SIG-M5 treated with dmso at 0.1 percent for 504 hours (cell line): ENCODE measurements at regions not wholly inside any gene's neighbourhood (a gene's known extent, or its start where the extent isn't known, plus 50 kb on each side); places are given as distances from the start of the nearest gene placed in this dataset.
"Not testable (repeated sequence)": the region's sequence is repeated elsewhere in the genome, so short reads cannot be mapped to it uniquely, and the experiment has no call there.

Experiments used
- DNase-seq: peaks from one replicate; lab custom pipeline; 2025; ENCODE audit not compliant: unreplicated experiment; lab: John Stamatoyannopoulos, UW

GRCh38 chr21:19034560-19034959 is 631.0 kb upstream of the TMPRSS15 start:
- DNase-seq: no peak

GRCh38 chr21:19045876-19046275 is 642.3 kb upstream of the TMPRSS15 start:
- DNase-seq: no peak

DNA sequence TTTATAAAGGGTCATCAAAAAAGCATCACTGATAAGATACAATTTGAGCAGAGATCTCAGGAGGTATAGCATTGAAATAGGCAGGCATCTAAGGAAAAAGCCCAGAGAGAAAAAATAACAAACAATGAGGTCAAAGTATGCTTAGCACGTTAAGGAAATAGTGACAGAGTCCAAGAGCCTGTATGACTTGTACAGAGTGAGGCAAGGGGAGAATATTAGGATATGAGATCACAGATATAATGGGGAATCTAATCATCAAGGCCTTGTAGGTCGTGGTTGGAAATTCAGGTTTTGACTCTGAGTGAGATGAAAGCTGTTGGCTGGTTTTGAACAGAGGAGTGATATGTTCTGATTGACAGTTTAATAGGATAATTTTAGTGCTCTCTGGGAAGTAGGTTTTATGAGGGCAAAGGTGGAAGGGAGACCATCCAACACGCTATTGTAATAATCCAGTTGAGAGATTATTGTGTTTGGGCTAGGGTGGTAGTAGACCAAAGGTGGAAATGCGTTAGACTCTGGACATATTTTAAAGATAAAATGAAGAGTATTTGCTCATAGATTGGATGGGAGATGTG is 644.6 kb upstream of the TMPRSS15 start:
- no peak for DNase-seq

DNA sequence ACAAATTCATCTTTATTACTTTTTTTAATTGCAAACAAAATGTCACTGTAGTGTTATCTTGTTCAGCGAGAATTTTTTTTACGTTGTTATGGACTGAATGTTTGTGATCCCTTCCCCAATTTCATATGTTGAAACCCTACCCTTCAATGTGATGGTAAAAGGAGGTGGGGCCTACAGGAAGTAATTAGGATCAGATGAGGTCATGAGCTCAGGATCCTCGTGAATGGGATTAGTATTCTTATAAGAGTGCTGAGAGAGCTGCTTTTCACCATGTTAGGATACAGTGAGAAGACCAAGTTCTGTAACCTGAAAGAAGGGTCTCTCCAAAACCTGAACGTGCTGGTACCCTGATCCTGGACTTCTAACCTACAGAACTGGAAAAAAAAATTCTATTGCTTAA is 646.0 kb upstream of the TMPRSS15 start:
- DNase-seq: no peak

GRCh38 chr21:19065164-19065563 is 661.6 kb upstream of the TMPRSS15 start:
- DNase-seq: no peak

DNA sequence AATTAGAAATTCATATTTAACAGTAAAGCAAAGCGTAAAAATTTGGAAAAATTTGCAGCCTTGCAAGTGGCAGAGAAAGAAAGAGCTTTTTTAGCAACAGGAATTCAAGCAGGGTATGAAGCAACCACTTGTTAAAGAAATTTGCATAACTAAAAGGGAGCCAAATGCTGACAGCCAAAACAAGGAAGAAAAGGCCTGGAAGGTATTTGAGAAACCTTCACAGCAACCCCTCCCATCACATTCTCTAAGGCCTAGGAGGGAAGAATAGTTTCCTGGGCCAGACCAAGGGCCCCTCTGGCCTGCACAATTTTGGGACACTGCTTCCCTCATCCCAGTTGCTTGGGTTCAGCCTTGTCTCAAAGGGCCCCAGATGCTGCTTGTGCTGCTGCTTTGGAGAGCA is 672.4 kb upstream of the TMPRSS15 start:
- no peak for DNase-seq

DNA sequence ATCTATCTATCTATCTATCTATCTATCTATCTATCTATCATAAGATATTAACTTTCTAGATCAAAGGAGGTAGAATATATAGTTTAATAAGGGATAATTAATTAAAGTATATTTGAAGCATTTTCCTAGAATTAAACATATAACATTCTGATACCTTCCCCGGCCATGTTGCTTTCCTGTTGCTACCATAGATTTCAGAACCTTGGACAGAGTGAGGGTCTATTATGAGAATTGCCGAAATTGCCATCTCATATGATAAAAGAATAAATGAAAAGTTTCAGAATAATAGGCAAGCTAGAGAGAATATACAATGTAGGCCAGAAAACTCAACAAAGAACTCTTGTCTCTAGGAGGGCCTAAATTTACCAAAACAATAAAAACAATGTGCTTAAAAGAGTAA is 706.1 kb upstream of the TMPRSS15 start:
- no peak for DNase-seq

DNA sequence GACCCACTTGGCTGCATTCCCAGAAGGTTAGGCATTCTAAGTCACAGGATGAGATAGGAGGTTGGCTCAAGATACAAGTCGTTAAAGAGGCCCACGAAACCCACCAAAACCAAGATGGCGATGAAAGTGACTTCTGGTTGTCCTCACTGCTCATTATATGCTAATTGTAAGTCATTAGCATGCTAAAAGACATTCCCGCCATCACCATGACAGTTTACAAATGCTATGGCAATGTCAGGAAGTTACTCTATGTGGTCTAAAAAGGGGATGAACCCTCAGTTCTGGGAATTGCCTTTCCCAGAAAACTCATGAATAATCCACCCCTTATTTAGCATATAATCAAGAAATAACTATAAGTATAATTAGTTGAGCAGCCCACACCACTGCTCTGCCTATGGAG is 715.7 kb upstream of the TMPRSS15 start:
- not testable (repeated sequence) for DNase-seq

DNA sequence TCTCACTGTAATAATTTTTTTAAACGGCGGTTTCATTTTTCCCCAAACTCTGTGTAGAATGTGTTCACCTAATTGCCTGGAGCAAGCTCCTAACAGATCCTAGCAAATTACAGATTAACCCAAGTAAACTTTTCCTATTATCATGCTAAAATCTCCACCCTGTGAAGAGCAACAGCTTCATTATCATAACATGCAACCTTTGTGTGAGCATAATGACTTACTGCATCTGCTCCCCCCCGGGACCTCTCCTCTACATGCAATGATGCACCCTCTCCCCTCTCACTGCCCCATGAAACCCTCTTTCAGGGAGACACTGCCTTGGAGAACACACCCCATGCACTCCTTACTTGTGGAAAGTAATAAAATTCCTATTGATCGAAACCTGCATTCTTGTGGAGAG is 717.0 kb upstream of the TMPRSS15 start:
- DNase-seq: no peak

- no peak for DNase-seq
Observed at GRCh38 chr21:19122356-19122755, 718.8 kb upstream of the TMPRSS15 start.

DNA sequence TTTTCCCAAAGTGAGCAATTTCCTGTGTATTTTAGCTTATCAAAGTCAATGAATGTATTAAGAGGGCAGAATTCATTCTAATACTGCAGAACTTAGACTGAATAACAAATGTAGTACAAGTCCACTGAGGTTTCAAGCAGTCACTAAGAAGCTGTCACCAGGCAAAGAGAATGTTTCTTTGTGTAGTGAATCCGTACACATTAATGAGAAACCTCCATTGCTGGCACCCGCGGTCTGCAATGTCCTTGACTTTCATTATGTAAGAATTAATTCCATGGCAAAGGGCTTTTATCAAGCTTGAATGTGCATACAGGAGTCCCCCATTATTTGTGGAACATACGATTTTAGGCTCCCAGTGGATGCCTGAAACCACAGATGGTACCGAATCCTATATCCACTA is 719.5 kb upstream of the TMPRSS15 start:
- no peak for DNase-seq

- DNase-seq: no peak
Observed at GRCh38 chr21:19123525-19123924, 719.9 kb upstream of the TMPRSS15 start.

DNA sequence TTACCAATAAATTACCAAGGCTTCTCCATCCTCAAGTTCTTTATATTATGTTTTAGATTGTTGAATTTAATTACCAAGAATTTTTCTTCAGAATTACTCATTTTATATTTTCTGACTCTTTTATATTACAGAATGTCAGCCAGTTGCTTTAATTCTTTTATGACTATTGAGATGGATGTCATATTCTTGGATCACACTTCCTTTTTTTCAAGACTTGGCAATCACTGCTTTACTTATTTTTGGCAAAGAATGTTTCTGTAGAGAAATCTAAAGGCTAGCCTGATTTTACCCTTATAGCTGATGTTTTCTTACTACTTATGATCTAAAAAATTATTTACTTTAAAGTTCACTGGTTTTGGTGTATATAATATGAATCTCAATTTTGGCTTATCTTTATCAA is 721.1 kb upstream of the TMPRSS15 start:
- DNase-seq: no peak

DNA sequence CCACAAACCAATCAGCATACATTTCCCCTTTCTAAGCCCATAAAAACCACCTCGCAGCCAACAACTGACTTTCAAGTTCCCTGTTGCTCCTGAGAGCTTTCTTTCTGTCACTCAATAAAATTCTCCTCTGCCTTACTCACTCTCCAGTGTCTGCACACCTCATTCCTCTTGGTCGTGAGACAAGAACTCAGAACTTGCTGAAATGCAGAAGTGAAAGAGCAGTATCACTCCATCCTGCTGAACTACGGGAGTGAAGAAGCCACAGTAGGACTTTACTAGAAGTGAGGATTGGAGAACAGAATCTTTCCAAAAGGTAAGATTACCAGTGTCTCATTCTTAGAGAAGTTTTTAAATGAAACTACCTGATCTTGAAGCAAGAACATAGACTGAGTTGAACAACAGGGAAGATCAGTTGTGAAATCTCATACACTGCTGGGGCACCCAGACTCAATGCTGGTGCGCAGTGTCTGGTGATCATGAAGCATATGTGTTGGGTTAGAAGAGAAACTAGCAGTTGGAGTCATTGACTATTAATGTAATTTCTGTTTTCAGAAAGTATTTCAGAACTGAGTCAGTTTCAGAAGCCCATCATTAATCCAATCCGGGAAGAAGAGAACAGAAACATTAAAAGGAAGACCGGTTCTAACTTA is 726.9 kb upstream of the TMPRSS15 start:
- DNase-seq: peak; percentile 21

- no peak for DNase-seq
Observed at GRCh38 chr21:19141511-19141910, 737.9 kb upstream of the TMPRSS15 start.

GRCh38 chr21:19145682-19146293 is 742.2 kb upstream of the TMPRSS15 start:
- DNase-seq: no peak

GRCh38 chr21:19148056-19148455 is 744.5 kb upstream of the TMPRSS15 start:
- no peak for DNase-seq

DNA sequence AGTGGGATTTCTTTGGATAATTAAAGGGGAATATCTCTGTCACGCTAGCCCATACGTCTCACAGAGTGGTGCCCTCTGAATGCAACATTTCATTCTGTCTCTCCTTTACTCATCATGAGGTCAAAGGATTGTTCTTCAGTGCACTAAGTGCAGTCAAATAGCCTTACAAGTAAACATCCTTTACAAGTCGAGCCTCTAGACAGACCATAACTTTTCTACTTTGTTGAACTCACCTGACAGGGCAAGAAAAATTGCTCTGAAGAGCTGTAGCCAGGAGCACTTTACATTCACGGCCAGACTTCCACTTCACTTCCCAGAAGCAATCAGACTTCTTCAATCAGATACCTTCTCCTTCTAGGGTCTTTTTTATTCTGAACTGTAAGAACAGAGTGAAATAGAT is 768.0 kb upstream of the TMPRSS15 start:
- no peak for DNase-seq

DNA sequence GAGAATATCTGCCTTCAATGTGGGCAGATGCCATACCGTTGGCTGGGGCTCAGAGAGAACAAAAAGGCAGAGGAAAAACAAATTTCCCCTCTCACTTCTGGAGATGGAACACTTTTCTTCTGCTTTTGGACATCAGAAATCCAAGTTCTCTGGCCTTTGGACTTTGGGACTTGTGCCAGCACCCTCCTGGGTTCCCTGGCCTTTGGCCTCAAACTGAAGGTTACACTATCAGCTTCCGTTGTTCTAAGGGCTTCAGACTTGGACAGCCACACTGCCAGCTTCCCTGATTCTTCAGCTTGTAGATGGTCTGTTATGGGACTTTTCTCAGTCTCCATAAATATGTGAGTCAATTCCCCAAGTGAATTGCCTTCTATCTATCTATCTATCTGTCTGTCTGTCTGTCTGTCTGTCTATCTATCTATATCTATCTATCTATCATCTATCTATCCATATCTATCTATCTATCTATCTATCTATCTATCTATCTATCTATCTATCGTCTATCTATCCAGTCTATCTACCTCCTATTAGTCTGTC is 778.1 kb upstream of the TMPRSS15 start:
- no peak for DNase-seq

- no peak for DNase-seq
Observed at GRCh38 chr21:19197950-19198349, 794.4 kb upstream of the TMPRSS15 start.

GRCh38 chr21:19198801-19199200 is 795.2 kb upstream of the TMPRSS15 start:
- no peak for DNase-seq

DNA sequence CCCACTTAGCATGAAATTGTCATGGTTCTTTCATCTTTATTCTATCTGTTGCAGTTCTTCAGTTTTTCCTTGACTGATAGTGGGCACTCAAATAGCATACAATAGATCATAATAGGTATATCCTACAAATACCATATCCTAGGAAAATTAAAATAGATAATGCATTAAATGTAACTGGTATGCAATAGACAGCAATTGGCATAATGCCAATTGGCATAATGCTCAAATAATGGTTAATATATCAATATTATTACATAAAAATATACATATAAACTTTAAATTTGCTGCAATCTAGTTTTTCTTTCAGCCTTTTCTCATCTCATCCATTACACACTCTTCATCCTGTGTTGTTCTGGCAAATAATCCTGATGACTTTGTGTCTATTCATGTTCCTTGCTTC is 814.6 kb upstream of the TMPRSS15 start:
- DNase-seq: no peak
